ENCODE measurements at regions not wholly inside any gene's neighbourhood (a gene's known extent, or its start where the extent isn't known, plus 50 kb on each side); places are given as distances from the start of the nearest gene placed in this dataset.
"Not testable (repeated sequence)": the region's sequence is repeated elsewhere in the genome, so short reads cannot be mapped to it uniquely, and the experiment has no call there.

DNA sequence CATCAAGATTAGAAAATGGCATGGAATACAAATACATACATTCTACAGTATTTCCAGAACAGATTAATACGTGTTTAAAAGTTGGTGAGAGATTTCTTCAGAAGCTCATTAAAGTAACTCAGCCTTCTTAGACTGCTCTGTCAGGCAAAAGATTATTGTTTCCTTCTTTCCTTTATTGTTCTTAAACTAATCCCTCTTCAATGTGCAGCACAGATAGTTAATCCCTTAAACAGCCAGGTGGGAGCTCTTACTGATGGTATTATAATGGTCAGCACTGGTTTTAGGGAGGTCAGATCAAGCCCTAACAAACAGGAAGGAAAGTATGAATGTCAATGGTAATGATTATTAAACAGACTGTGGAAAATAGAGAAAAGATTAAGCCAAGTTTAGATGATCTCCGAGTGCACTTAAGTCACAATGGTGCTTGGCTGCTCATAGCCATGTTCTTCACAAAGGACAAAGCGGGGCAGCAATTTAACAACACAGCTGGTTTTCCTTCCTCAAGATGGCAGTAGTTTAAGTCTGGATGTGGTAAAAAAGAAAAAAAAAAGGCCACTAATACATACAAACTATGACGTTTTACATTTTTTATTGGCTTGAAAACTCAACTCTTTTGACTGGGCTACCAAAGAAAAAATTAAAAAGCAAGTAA lies 992.6 kb downstream of the PCDH9 start:
- Histone ChIP-seq H3K9ac (no peak overlapping the region), H4K20me1 (no peaks in the 10 kb centered on the region), H3K27me3 (no peaks in the 10 kb centered on the region), H3K9me3 (peaks cover 17% of the 10 kb centered on the region), H3K27ac (no peak overlapping the region), H3K4me3 (no peak overlapping the region), H3K36me3 (no peaks in the 10 kb centered on the region), H3K4me2 (no peak overlapping the region), H3K4me1 (no peaks in the 10 kb centered on the region)
- no peak for TF ChIP-seq Cebpa-rat (IDR thresholded peaks at IDR 0.05)

DNA sequence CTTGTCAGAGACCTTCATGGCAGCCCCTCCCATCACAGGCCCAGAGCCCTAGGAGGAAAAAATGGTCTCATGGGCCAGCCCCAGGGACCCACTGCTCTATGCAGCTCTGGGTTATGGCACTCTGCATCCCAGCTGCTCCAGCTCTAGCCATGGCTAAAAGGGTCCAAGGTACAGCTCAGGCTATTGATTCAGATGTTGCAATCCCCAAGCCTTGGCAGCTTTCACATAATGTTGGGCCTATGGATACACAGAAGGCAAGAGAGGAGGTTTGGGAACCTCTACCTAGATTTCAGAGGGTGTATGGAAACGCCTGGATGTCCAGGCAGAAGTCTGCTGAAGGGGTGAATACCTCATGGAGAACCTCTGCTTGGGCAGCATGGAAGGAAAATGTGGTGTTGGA lies 996.0 kb downstream of the PCDH9 start:
- no peak overlapping the region for H3K4me2 ChIP-seq
- peaks cover 17% of the 10 kb centered on the region for H3K9me3 ChIP-seq
- no peak overlapping the region for H3K27ac ChIP-seq
- no peak overlapping the region for H3K9ac ChIP-seq
- H3K4me1 ChIP-seq = no peaks in the 10 kb centered on the region
- no peaks in the 10 kb centered on the region for H3K27me3 ChIP-seq
- no peak for TF ChIP-seq Cebpa-rat (IDR thresholded peaks at IDR 0.05)
- H3K36me3 ChIP-seq = no peaks in the 10 kb centered on the region
- H4K20me1 ChIP-seq = no peaks in the 10 kb centered on the region
- no peak overlapping the region for H3K4me3 ChIP-seq

DNA sequence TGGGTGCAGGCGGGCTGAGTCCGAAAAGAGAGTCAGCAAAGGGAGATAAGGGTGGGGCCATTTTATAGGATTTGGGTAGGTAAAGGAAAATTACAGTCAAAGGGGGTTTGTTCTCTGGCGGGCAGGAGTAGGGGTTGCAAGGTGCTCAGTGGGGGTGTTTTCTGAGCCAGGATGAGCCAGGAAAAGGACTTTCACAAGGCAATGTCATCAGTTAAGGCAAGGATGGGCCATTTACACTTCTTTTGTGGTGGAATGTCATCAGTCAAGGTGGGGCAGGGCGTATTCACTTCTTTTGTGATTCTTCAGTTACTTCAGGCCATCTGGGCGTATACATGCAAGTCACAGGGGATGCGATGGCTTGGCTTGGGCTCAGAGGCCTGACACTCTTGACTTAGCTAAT lies 998.2 kb downstream of the PCDH9 start:
- H3K36me3 ChIP-seq, H3K9ac ChIP-seq, H3K4me3 ChIP-seq, H3K27me3 ChIP-seq, H3K27ac ChIP-seq, H3K4me2 ChIP-seq, H4K20me1 ChIP-seq, H3K4me1 ChIP-seq: not testable (repeated sequence)
- peaks cover 17% of the 10 kb centered on the region for H3K9me3 ChIP-seq

- no peaks in the 10 kb centered on the region for H3K4me1 ChIP-seq
- no peaks in the 10 kb centered on the region for H3K36me3 ChIP-seq
- no peak overlapping the region for H3K4me2 ChIP-seq
- H3K9me3 ChIP-seq = no peaks in the 10 kb centered on the region
- TF ChIP-seq Cebpa-rat (IDR thresholded peaks at IDR 0.05) = no peak
- H3K4me3 ChIP-seq = no peak overlapping the region
- no peaks in the 10 kb centered on the region for H3K27me3 ChIP-seq
- no peaks in the 10 kb centered on the region for H4K20me1 ChIP-seq
- no peak overlapping the region for H3K9ac ChIP-seq
- H3K27ac ChIP-seq = no peak overlapping the region
Measured at GRCh38 chr13:66225072-66225471, 1005.1 kb downstream of the PCDH9 start.

- Histone ChIP-seq H3K27ac (no peak overlapping the region), H3K36me3 (no peaks in the 10 kb centered on the region), H3K4me1 (no peaks in the 10 kb centered on the region), H3K4me3 (no peak overlapping the region), H3K4me2 (no peak overlapping the region), H3K9me3 (no peaks in the 10 kb centered on the region), H4K20me1 (no peaks in the 10 kb centered on the region), H3K27me3 (no peaks in the 10 kb centered on the region), H3K9ac (no peak overlapping the region)
- TF ChIP-seq Cebpa-rat (IDR thresholded peaks at IDR 0.05) = no peak
Measured at GRCh38 chr13:66224663-66225062, 1005.5 kb downstream of the PCDH9 start.

DNA sequence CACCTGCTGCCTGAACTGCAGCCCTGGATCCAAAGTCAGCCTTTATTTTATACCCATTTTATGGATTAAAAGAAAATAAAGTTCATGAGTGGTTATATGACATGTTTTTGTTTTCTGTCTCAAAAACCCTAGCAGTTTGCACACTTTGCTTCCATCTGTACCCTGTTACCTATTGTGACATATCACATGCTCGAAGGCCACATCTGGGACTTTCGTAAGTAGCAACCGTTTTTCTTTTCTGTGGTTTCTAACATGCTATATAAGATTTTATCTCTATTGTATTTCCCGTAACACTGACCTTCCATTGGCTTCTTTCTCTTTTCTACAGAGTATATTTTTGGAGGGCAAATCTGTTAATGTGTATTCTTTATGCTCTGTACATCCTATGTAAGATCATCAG lies 1007.2 kb downstream of the PCDH9 start:
- no peak overlapping the region for H3K9ac ChIP-seq
- H3K4me1 ChIP-seq = no peaks in the 10 kb centered on the region
- H3K4me3 ChIP-seq = no peak overlapping the region
- no peaks in the 10 kb centered on the region for H3K9me3 ChIP-seq
- no peak overlapping the region for H3K27ac ChIP-seq
- TF ChIP-seq Cebpa-rat (IDR thresholded peaks at IDR 0.05) = no peak
- no peak overlapping the region for H3K4me2 ChIP-seq
- no peaks in the 10 kb centered on the region for H4K20me1 ChIP-seq
- no peaks in the 10 kb centered on the region for H3K27me3 ChIP-seq
- H3K36me3 ChIP-seq = no peaks in the 10 kb centered on the region

- no peak for TF ChIP-seq Cebpa-rat (IDR thresholded peaks at IDR 0.05)
- no peak overlapping the region for H3K4me3 ChIP-seq
- no peaks in the 10 kb centered on the region for H3K36me3 ChIP-seq
- H3K9ac ChIP-seq = no peak overlapping the region
- H3K4me2 ChIP-seq = no peak overlapping the region
- no peaks in the 10 kb centered on the region for H3K27me3 ChIP-seq
- no peaks in the 10 kb centered on the region for H3K9me3 ChIP-seq
- no peak overlapping the region for H3K27ac ChIP-seq
- no peaks in the 10 kb centered on the region for H4K20me1 ChIP-seq
- no peaks in the 10 kb centered on the region for H3K4me1 ChIP-seq
Measured at GRCh38 chr13:66222127-66222526, 1008.0 kb downstream of the PCDH9 start.

GRCh38 chr13:66219506-66219905 lies 1010.6 kb downstream of the PCDH9 start:
- H3K4me1 ChIP-seq = peaks cover 9% of the 10 kb centered on the region; the same call in 1 of the 2 replicates
- no peaks in the 10 kb centered on the region for H3K27me3 ChIP-seq
- H4K20me1 ChIP-seq = no peaks in the 10 kb centered on the region
- no peaks in the 10 kb centered on the region for H3K9me3 ChIP-seq
- H3K36me3 ChIP-seq = no peaks in the 10 kb centered on the region
- H3K4me2 ChIP-seq = no peak overlapping the region
- no peak overlapping the region for H3K27ac ChIP-seq
- no peak for TF ChIP-seq Cebpa-rat (IDR thresholded peaks at IDR 0.05)
- no peak overlapping the region for H3K4me3 ChIP-seq
- no peak overlapping the region for H3K9ac ChIP-seq

GRCh38 chr13:66218583-66218982 lies 1011.6 kb downstream of the PCDH9 start:
- Histone ChIP-seq H3K9me3 (no peaks in the 10 kb centered on the region), H3K27me3 (no peaks in the 10 kb centered on the region), H3K4me2 (no peak overlapping the region), H3K4me3 (no peak overlapping the region), H3K36me3 (no peaks in the 10 kb centered on the region), H3K27ac (no peak overlapping the region), H4K20me1 (no peaks in the 10 kb centered on the region), H3K9ac (no peak overlapping the region), H3K4me1 (peaks cover 9% of the 10 kb centered on the region; the same call in 1 of the 2 replicates)
- no peak for TF ChIP-seq Cebpa-rat (IDR thresholded peaks at IDR 0.05)

DNA sequence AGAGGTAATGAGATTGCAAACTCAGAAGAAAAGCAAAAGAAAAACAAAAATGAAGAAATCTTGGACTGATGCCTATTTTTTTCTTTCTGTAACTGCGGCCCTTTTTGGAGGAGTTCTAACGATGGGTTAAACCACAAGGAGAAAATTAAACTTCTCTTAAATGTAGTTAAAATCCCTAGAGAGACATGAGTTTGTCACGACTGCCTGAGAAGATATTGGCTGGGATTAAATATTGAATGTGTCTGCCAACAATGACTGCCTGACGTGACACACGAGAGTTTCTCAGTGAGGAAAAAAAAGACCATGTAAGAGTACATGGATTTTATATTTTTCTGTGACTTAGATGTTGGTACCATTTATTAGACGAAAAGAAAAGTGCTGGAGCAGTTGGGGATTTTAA lies 1013.4 kb downstream of the PCDH9 start:
- Histone ChIP-seq H3K4me1 (peaks cover 9% of the 10 kb centered on the region; the same call in 1 of the 2 replicates), H3K9ac (no peak overlapping the region), H3K9me3 (no peaks in the 10 kb centered on the region), H3K36me3 (no peaks in the 10 kb centered on the region), H3K4me2 (peak overlapping the region; percentile 10), H3K4me3 (no peak overlapping the region), H3K27ac (no peak overlapping the region), H3K27me3 (no peaks in the 10 kb centered on the region), H4K20me1 (no peaks in the 10 kb centered on the region)
- no peak for TF ChIP-seq Cebpa-rat (IDR thresholded peaks at IDR 0.05)

DNA sequence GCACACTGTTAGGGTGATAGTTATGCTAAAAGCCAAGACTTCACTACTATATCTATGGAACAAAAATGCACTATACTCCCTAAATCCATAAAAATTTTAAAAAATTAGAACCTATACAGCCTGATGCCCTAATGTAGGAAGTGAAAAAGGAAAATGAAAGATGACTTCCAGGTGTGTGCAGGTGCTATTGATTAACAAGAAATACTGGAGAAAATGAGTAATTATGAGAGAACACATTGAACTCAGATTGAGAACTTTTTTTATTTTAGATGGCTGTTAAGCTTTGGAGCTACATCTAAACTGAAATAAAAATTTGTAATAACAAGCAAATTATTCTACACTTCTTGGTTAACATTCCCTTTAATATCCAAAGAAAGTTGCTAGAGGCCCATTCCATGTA lies 1015.7 kb downstream of the PCDH9 start:
- TF ChIP-seq Cebpa-rat (IDR thresholded peaks at IDR 0.05) = no peak

More for the DNA sequence above, 1015.7 kb downstream of the PCDH9 start:
- H3K36me3 ChIP-seq = no peaks in the 10 kb centered on the region
- H3K4me1 ChIP-seq = peaks cover 9% of the 10 kb centered on the region; the same call in 1 of the 2 replicates
- no peak overlapping the region for H3K4me2 ChIP-seq
- H3K4me3 ChIP-seq = no peak overlapping the region
- H4K20me1 ChIP-seq = no peaks in the 10 kb centered on the region
- no peak overlapping the region for H3K9ac ChIP-seq
- no peak overlapping the region for H3K27ac ChIP-seq
- H3K27me3 ChIP-seq = no peaks in the 10 kb centered on the region
- H3K9me3 ChIP-seq = no peaks in the 10 kb centered on the region

Measured in BLaER1 (cell line).